Activated CD4-positive, alpha-beta memory T cell treated with anti-CD3 and anti-CD28 coated beads for 36 hours (primary cell): ENCODE measurements at regions not wholly inside any gene's neighbourhood (a gene's known extent, or its start where the extent isn't known, plus 50 kb on each side); places are given as distances from the start of the nearest gene placed in this dataset.

Source experiments
- CTCF ChIA-PET: fragments of 350-600 bp; sonication (Branson Sonifier 250); formaldehyde crosslinking; loops from one replicate; lab custom pipeline; 2021; ENCODE audit warnings: antibody characterized with exemption, inconsistent platforms; lab: Charles Lee
- POLR2A ChIA-PET: fragments of 350-600 bp; sonication (Branson Sonifier 250); formaldehyde crosslinking; loops from one replicate; lab custom pipeline; 2021; ENCODE audit warnings: antibody characterized with exemption; lab: Charles Lee
- DNase-seq: peaks from one replicate; pipeline ENCODE4 v3.0.0-alpha.2; 2020
- H3K27ac Mint-ChIP-seq: one replicate; pipeline ENCODE4 v1.8.0; 2021; ENCODE audit warnings: mixed read lengths
- H3K27me3 Mint-ChIP-seq: one replicate; pipeline ENCODE4 v1.8.0; 2021; ENCODE audit warnings: mixed read lengths
- H3K36me3 Mint-ChIP-seq: one replicate; pipeline ENCODE4 v1.8.0; 2021; ENCODE audit warnings: mixed read lengths
- H3K4me1 Mint-ChIP-seq: one replicate; pipeline ENCODE4 v1.8.0; 2021; ENCODE audit warnings: low read depth, mixed read lengths
- H3K4me3 Mint-ChIP-seq: one replicate; pipeline ENCODE4 v1.8.0; 2021; ENCODE audit warnings: mild to moderate bottlenecking, mixed read lengths
- H3K9me3 Mint-ChIP-seq: one replicate; pipeline ENCODE4 v1.8.0; 2021; ENCODE audit warnings: mixed read lengths
- intact Hi-C: fragments of 100-400 bp; cut with micrococcal nuclease; formaldehyde crosslinking; loops from one replicate; pipeline ENCODE4 v1.15.1; 2023

- H3K4me3 Mint-ChIP-seq: no peak overlapping the region
- H3K4me1 Mint-ChIP-seq: no peaks in the 10 kb centered on the region
- peaks cover 3% of the 10 kb centered on the region for H3K27me3 Mint-ChIP-seq
- no peak overlapping the region for H3K27ac Mint-ChIP-seq
- H3K36me3 Mint-ChIP-seq: no peaks in the 10 kb centered on the region
- DNase-seq: no peak
- H3K9me3 Mint-ChIP-seq: no peaks in the 10 kb centered on the region
- POLR2A ChIA-PET: no interaction called here
- CTCF ChIA-PET: no interaction called here
- intact Hi-C loops: no loop called here
Measured at GRCh38 chr6:40125680-40126394, 191.6 kb upstream of the MOCS1 start.

GRCh38 chr6:40124924-40125323 is 190.7 kb upstream of the MOCS1 start:
- Mint-ChIP-seq H3K4me3 (no peak overlapping the region), H3K9me3 (no peaks in the 10 kb centered on the region), H3K36me3 (no peaks in the 10 kb centered on the region), H3K27ac (no peak overlapping the region), H3K27me3 (peaks cover 3% of the 10 kb centered on the region), H3K4me1 (no peaks in the 10 kb centered on the region)
- intact Hi-C loops: no loop called here
- ChIA-PET CTCF (no interaction called here), POLR2A (no interaction called here)
- DNase-seq: no peak

DNA sequence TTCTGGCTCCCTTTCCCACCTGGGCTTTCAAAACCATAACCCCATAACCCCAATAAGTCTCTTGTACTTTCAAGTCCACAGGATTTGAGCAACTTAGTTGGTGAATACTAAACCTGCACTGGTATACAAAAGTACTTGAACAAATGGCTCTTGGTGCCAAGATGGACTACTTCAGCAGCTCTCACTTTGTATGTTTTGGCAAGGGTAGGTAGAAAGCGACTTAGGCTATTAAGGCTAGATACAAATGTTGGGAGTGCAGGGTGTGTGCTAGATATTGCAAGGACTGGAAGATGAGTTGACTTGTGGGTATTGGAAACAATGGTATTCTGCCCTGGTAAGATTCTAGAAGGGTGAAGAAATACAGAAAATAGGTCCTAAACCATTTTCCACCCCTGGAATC is 182.6 kb upstream of the MOCS1 start:
- ChIA-PET CTCF (no interaction called here), POLR2A (no interaction called here)
- Mint-ChIP-seq H3K36me3 (no peaks in the 10 kb centered on the region), H3K4me1 (no peaks in the 10 kb centered on the region), H3K4me3 (no peak overlapping the region), H3K27ac (no peak overlapping the region), H3K9me3 (no peaks in the 10 kb centered on the region), H3K27me3 (no peaks in the 10 kb centered on the region)
- DNase-seq: no peak
- intact Hi-C loops: no loop called here

DNA sequence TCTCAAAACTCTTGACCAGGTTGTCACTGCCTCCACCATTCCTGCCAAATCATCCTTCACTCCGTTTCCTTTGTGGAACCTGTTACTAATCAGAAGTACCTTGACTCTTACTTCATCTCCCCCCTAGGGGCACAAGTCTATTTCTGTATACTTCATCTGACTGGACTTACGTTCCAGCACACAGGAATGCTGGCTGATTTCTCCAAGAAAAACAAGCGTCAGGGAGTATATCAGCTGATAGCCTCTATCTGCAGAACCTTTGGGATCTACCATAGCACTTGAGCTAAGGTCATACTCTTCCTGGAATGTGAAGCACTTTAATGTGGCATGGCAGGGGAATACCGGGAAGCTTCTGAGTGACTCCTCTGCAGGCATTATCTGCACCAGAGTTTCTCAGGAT is 178.1 kb upstream of the MOCS1 start:
- Mint-ChIP-seq H3K4me3 (no peak overlapping the region), H3K4me1 (no peaks in the 10 kb centered on the region), H3K9me3 (peaks cover 2% of the 10 kb centered on the region), H3K27ac (no peak overlapping the region), H3K27me3 (no peaks in the 10 kb centered on the region), H3K36me3 (no peaks in the 10 kb centered on the region)
- DNase-seq: no peak
- ChIA-PET CTCF (no interaction called here), POLR2A (no interaction called here)
- intact Hi-C loops: no loop called here

DNA sequence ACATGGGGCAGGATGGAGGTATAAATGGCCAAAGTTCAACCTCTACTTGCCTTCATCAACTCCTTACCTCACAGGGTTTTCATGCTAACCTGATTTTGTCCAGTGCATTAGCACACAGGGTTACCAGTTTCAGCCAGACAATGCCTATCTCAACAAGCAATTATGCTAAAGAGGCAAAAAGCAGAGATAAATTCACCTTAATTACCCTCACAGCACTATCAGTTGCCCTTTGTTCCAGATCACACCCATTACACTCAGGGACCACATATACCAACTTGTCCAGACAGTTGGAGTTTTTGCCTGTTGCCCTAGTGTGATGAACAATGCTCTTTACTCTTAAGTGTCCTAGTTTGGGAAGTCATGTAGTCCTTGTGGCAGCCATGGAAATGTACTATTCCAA is 174.5 kb upstream of the MOCS1 start:
- H3K4me3 Mint-ChIP-seq: no peak overlapping the region
- POLR2A ChIA-PET: no interaction called here
- peaks cover 2% of the 10 kb centered on the region for H3K9me3 Mint-ChIP-seq
- no peak for DNase-seq
- H3K27ac Mint-ChIP-seq: no peak overlapping the region
- CTCF ChIA-PET: no interaction called here
- H3K4me1 Mint-ChIP-seq: no peaks in the 10 kb centered on the region
- intact Hi-C loops: no loop called here
- H3K36me3 Mint-ChIP-seq: no peaks in the 10 kb centered on the region
- H3K27me3 Mint-ChIP-seq: no peaks in the 10 kb centered on the region

DNA sequence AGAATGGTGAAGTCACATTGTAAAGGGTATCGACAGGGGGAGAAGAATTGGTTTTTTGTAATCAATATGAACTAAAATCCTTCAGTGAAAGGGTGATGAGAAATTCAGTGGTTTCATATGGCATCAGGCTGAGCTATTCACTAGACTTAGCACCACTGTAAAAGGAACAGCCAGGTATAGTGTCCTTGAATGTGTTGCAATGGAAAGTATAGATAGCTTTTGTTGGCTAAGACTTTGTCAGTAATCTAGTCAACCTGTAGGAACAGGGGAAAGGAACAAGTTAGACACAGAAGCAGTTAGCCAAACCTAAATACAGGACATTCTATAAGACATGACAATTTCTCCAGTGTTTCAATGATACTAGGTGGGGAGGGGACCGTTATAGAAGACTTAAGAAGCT is 172.6 kb upstream of the MOCS1 start:
- Mint-ChIP-seq H3K9me3 (peaks cover 2% of the 10 kb centered on the region), H3K27ac (no peak overlapping the region), H3K4me3 (no peak overlapping the region), H3K27me3 (no peaks in the 10 kb centered on the region), H3K4me1 (no peaks in the 10 kb centered on the region), H3K36me3 (no peaks in the 10 kb centered on the region)
- ChIA-PET POLR2A (no interaction called here), CTCF (interaction anchor here (0.7 kb wide), 1 partner anchor 557 kb away, joined by 3 read pairs; no protein-coding TSS in a partner anchor)
- no peak for DNase-seq
- intact Hi-C loops: no loop called here

DNA sequence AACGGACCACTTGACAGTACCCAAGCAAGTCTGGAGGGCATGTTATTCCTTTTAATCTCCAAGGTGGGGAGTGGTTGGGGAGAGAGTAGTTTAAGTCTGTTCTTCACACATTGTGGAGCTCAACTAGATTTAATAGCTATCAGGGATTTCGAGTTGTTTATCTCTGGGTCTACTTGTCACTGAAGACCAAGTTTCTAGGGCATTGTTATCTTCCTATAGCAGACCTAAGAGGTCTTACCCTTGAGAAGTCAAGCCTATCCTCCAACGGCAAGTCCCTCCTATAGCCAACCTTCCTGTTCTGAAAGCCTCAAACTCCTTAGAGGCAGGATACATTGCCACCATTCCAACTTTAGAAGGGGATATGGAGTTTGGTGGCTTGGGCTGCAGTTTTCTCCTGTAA is 164.5 kb upstream of the MOCS1 start:
- ChIA-PET CTCF (no interaction called here), POLR2A (no interaction called here)
- intact Hi-C loops: no loop called here
- no peak overlapping the region for H3K27ac Mint-ChIP-seq
- H3K4me1 Mint-ChIP-seq: no peaks in the 10 kb centered on the region
- DNase-seq: no peak
- H3K4me3 Mint-ChIP-seq: no peak overlapping the region
- H3K27me3 Mint-ChIP-seq: peaks cover 2% of the 10 kb centered on the region
- no peaks in the 10 kb centered on the region for H3K9me3 Mint-ChIP-seq
- no peaks in the 10 kb centered on the region for H3K36me3 Mint-ChIP-seq

GRCh38 chr6:40097590-40097989 is 163.3 kb upstream of the MOCS1 start:
- POLR2A ChIA-PET: no interaction called here
- CTCF ChIA-PET: no interaction called here

GRCh38 chr6:40083141-40083920 is 149.1 kb upstream of the MOCS1 start:
- POLR2A ChIA-PET: no interaction called here
- CTCF ChIA-PET: no interaction called here
- Mint-ChIP-seq H3K4me1 (no peaks in the 10 kb centered on the region), H3K36me3 (no peaks in the 10 kb centered on the region), H3K9me3 (no peaks in the 10 kb centered on the region), H3K27ac (no peak overlapping the region), H3K27me3 (peaks cover 1% of the 10 kb centered on the region), H3K4me3 (no peak overlapping the region)
- intact Hi-C loops: no loop called here
- no peak for DNase-seq

More at GRCh38 chr6:40097590-40097989, 163.3 kb upstream of the MOCS1 start:
- Mint-ChIP-seq H3K36me3 (no peaks in the 10 kb centered on the region), H3K9me3 (no peaks in the 10 kb centered on the region), H3K4me1 (no peaks in the 10 kb centered on the region), H3K4me3 (no peak overlapping the region), H3K27ac (no peak overlapping the region), H3K27me3 (peaks cover 2% of the 10 kb centered on the region)
- no peak for DNase-seq
- intact Hi-C loops: no loop called here

DNA sequence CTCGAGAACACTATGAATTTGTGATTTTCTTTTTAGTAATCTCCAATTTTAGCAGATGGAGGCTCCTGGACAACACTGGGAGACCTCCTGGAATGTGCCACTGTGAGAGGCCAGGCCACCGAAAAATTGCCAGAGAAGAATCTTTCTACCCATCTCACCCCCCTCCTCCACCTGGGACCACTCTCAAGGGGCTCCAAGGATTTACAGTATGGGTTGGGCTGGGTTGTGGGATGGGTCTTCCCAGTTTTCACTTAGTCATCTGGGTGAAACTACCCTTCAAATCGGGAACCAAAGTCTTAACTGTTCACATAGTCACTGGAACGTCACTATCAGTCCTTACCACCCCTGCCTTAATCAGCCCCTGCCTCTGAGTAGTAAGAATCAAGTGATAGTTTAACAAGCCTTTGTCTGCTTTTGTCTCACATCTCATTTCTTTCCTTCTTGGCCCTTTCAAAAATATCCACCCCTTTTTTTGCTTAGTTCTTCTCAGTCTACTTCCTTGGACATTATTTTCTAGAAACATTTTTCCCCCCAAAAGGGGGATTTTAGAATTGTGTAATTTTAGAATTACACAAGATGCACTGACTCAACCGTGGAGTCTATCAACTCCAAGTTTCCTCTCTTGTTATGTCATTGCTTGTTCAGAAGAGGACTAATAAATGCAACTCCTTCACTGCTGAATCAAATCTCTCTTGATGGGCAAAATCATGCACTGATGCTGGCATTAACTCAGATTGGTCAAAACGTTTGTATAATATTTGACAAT is 148.2 kb upstream of the MOCS1 start:
- H3K4me1 Mint-ChIP-seq: no peaks in the 10 kb centered on the region
- POLR2A ChIA-PET: no interaction called here
- H3K27me3 Mint-ChIP-seq: peaks cover 5% of the 10 kb centered on the region
- no peak overlapping the region for H3K4me3 Mint-ChIP-seq
- CTCF ChIA-PET: no interaction called here
- intact Hi-C loops: no loop called here
- no peak overlapping the region for H3K27ac Mint-ChIP-seq
- H3K36me3 Mint-ChIP-seq: no peaks in the 10 kb centered on the region
- DNase-seq: no peak
- H3K9me3 Mint-ChIP-seq: no peaks in the 10 kb centered on the region

- Mint-ChIP-seq H3K9me3 (no peaks in the 10 kb centered on the region), H3K27me3 (peaks cover 12% of the 10 kb centered on the region), H3K4me1 (no peaks in the 10 kb centered on the region), H3K4me3 (no peak overlapping the region), H3K36me3 (no peaks in the 10 kb centered on the region), H3K27ac (no peak overlapping the region)
- intact Hi-C loops: no loop called here
- POLR2A ChIA-PET: no interaction called here
- DNase-seq: no peak
- CTCF ChIA-PET: no interaction called here
Measured at GRCh38 chr6:40077736-40078135, 143.5 kb upstream of the MOCS1 start.

- Mint-ChIP-seq H3K36me3 (no peaks in the 10 kb centered on the region), H3K4me3 (no peak overlapping the region), H3K9me3 (no peaks in the 10 kb centered on the region), H3K4me1 (no peaks in the 10 kb centered on the region), H3K27me3 (peaks cover 12% of the 10 kb centered on the region), H3K27ac (no peak overlapping the region)
- ChIA-PET CTCF (no interaction called here), POLR2A (no interaction called here)
- intact Hi-C loops: no loop called here
- DNase-seq: no peak
Measured at GRCh38 chr6:40077315-40077714, 143.1 kb upstream of the MOCS1 start.
